Thoracic aorta (tissue), 2 donors: ENCODE measurements at regions not wholly inside any gene's neighbourhood (a gene's known extent, or its start where the extent isn't known, plus 50 kb on each side); places are given as distances from the start of the nearest gene placed in this dataset.

Source experiments
- ATAC-seq: fragments of 150-250 bp; one replicate; pipeline ENCODE4 v1.8.0; 2017; ENCODE audit warnings: low read depth; ENCODE audit not compliant: insufficient number of reproducible peaks, low FRiP score
- DNase-seq: peaks from one replicate; pipeline ENCODE4 v3.0.0-alpha.2; 2020; ENCODE audit warnings: low spot score
- H3K27ac ChIP-seq, 2 donors: fragments of 200-600 bp; sonication (generic); 1 replicate in 1 of 2; 2 replicates in 1 of 2; pipeline ENCODE4 v1.5.1; 2016; ENCODE audit warnings: mild to moderate bottlenecking in 2 of 2, moderate library complexity in 2 of 2
- H3K27me3 ChIP-seq: fragments of 200-600 bp; sonication (generic); replicated peaks from 2 replicates; pipeline ENCODE4 v1.6.0; 2016; ENCODE audit warnings: mild to moderate bottlenecking; ENCODE audit not compliant: insufficient read depth
- H3K36me3 ChIP-seq: fragments of 200-600 bp; sonication (generic); one replicate; pipeline ENCODE4 v1.5.1; 2016
- H3K4me1 ChIP-seq, 2 donors: fragments of 200-600 bp; sonication (generic); 1 replicate in 1 of 2; 2 replicates in 1 of 2; pipeline versions ENCODE4 v1.5.1 to v1.6.0; 2016; ENCODE audit warnings: low read depth in 2 of 2, mild to moderate bottlenecking in 1 of 2; ENCODE audit not compliant: control insufficient read depth in 1 of 2
- H3K4me3 ChIP-seq: fragments of 200-600 bp; sonication (generic); 2 replicates; pipeline ENCODE4 v1.5.1; 2016; ENCODE audit warnings: mild to moderate bottlenecking
- H3K9me3 ChIP-seq: fragments of 200-600 bp; sonication (generic); 2 replicates; pipeline ENCODE4 v1.5.1; 2016
- TF ChIP-seq, protein P1 (sequence below): fragments of 200-600 bp; sonication (generic); IDR thresholded peaks from one replicate; pipeline ENCODE4 v1.5.1; 2019; ENCODE audit warnings: antibody characterized with exemption

DNA sequence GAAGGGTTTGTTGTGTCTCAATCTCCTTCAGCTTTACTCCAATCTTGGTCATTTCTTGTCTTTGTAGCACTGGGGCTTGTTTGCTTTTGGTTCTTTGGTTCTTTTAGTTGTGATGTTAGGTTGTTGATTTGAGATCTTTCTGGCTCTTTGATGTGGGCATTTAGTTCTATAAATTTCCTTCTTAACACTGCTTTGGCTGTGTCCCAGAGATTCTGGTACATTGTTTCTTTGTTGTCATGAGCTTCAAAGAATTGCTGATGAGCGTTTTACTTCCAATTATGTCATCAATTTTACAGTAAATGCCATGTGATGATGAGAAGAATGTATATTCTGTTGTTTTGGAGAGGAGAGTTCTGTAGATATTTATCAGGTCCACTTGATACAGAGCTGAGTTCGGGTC, 353.3 kb downstream of the MAN2A1 start:
- ATAC-seq (no peak), DNase-seq (no peak)
- Histone ChIP-seq H3K4me3 (no peak overlapping the region), H3K27me3 (no peaks in the 10 kb centered on the region), H3K36me3 (no peaks in the 10 kb centered on the region), H3K9me3 (peaks cover 3% of the 10 kb centered on the region), H3K27ac (no peak overlapping the region), H3K4me1 (peaks cover 5% of the 10 kb centered on the region in 2 donors)
- TF ChIP-seq, protein P1, sequence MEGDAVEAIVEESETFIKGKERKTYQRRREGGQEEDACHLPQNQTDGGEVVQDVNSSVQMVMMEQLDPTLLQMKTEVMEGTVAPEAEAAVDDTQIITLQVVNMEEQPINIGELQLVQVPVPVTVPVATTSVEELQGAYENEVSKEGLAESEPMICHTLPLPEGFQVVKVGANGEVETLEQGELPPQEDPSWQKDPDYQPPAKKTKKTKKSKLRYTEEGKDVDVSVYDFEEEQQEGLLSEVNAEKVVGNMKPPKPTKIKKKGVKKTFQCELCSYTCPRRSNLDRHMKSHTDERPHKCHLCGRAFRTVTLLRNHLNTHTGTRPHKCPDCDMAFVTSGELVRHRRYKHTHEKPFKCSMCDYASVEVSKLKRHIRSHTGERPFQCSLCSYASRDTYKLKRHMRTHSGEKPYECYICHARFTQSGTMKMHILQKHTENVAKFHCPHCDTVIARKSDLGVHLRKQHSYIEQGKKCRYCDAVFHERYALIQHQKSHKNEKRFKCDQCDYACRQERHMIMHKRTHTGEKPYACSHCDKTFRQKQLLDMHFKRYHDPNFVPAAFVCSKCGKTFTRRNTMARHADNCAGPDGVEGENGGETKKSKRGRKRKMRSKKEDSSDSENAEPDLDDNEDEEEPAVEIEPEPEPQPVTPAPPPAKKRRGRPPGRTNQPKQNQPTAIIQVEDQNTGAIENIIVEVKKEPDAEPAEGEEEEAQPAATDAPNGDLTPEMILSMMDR: no peak

- H3K4me3 ChIP-seq: no peak overlapping the region
- no peaks in the 10 kb centered on the region for H3K36me3 ChIP-seq
- H3K27me3 ChIP-seq: no peaks in the 10 kb centered on the region
- TF ChIP-seq, protein P1: no peak
- ATAC-seq (no peak), DNase-seq (no peak)
- no peaks in the 10 kb centered on the region for H3K4me1 ChIP-seq
- no peak overlapping the region for H3K27ac ChIP-seq
- peaks cover 3% of the 10 kb centered on the region for H3K9me3 ChIP-seq
These were observed 355.4 kb downstream of the MAN2A1 start for GRCh38 chr5:110045158-110045557.

DNA sequence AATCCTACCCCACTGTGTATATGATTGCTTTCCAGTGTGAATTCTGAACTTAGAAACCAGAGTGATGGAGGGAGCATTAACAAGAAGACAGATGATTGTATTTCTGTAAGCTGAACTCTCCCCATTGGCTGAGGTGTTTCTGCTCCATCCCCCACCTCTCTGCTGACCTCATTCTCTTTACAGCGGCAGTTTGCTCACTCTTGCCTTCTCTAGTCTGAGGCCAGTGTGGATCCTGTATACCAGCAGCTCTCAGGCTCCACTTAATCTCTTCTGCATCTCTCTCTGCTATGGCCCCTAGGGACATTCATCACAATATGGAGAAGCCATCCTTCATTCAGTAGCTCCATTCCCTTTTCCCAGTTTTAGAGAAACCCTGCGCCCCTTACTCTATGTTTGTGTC, 358.8 kb downstream of the MAN2A1 start:
- Histone ChIP-seq H3K27me3 (no peaks in the 10 kb centered on the region), H3K27ac (no peak overlapping the region), H3K9me3 (no peaks in the 10 kb centered on the region), H3K4me3 (no peak overlapping the region), H3K36me3 (no peaks in the 10 kb centered on the region), H3K4me1 (no peaks in the 10 kb centered on the region)
- TF ChIP-seq, protein P1: no peak
- DNase-seq (no peak), ATAC-seq (no peak)

DNA sequence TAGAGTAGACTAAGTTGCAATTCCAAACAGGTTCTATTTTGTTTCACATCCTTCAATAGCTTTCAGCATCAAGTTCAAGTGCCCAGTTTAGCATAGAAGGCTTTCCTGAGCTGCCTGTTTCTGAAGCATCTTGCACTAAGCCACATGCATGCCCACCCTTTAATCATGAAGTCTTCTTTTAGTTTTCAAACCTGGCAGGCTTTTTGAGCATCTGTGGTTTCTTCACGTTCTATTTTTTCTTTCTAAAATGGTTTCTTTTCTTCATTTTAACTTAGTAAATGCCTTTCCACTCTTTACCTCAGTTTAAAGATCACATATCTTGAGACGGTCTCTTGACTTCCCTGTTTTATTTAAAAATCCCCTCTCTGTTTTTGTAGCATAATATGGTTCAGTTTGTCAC, 360.1 kb downstream of the MAN2A1 start:
- ATAC-seq (no peak), DNase-seq (no peak)
- no peaks in the 10 kb centered on the region for H3K36me3 ChIP-seq
- H3K4me1 ChIP-seq: peaks cover 0 to 13% of the 10 kb centered on the region in 2 donors
- no peak overlapping the region for H3K4me3 ChIP-seq
- H3K27ac ChIP-seq: no peak overlapping the region
- H3K9me3 ChIP-seq: no peaks in the 10 kb centered on the region
- no peaks in the 10 kb centered on the region for H3K27me3 ChIP-seq
- TF ChIP-seq, protein P1: no peak

DNA sequence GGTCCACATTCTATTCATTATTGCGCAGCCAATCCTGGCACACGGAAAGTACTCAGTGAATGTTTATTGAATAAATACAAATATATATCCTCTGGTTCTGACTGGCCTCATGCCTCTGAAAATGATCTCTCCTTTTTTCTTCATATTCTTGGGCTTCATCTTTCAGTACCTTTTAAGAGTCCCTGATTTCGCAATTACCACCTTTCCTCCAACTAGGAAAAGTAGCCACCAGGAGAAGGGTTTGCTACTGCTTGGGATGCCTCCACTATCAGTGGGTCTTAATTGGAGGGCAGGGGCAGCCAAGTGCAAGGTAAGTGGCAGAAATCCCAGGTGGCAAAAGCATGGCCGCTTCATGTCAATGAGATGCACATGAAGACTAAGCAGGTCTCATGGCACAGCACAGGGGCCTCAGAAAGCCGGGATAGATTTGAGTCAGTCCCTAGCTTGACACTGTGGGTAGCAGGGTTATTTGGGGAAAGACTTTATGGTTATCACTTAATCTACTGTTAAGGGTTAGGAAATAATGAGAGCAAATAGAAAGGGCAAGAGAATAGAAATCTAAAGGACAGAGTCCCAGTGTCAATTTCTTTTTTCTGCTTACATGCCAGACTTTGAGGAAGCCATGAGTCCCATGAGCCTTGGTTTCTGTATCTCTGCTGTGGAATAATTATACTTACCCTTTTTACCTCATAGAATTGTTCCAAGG, 361.1 kb downstream of the MAN2A1 start:
- no peaks in the 10 kb centered on the region for H3K9me3 ChIP-seq
- H3K4me1 ChIP-seq: peaks cover 5 to 19% of the 10 kb centered on the region in 2 donors
- DNase-seq (no peak), ATAC-seq (no peak)
- H3K27me3 ChIP-seq: no peaks in the 10 kb centered on the region
- no peak overlapping the region for H3K27ac ChIP-seq
- TF ChIP-seq, protein P1: no peak
- no peak overlapping the region for H3K4me3 ChIP-seq
- H3K36me3 ChIP-seq: no peaks in the 10 kb centered on the region
